Right lobe of liver (tissue), 4 donors: ENCODE measurements at regions not wholly inside any gene's neighbourhood (a gene's known extent, or its start where the extent isn't known, plus 50 kb on each side); places are given as distances from the start of the nearest gene placed in this dataset.
"Not testable (repeated sequence)": the region's sequence is repeated elsewhere in the genome, so short reads cannot be mapped to it uniquely, and the experiment has no call there.

ENCODE experiments used
- CTCF ChIP-seq, 4 donors: fragments of 200-600 bp in 3 of 4; fragments of 450-650 bp in 1 of 4; IDR thresholded peaks; one replicate each; pipeline versions ENCODE4 v1.5.1 to v1.8.0; 2016 to 2022; ENCODE audit warnings: antibody characterized with exemption in 4 of 4, mild to moderate bottlenecking in 2 of 4
- POLR2A ChIP-seq: fragments of 450-650 bp; IDR thresholded peaks from one replicate; pipeline ENCODE4 v1.6.1; 2017; ENCODE audit warnings: antibody characterized with exemption, mild to moderate bottlenecking
- donor health status: DM: no; HTN: no; CAD: no.
- donor health status: DM: no; HTN: no; CAD: no.
- donor health status: DM: no; HTN: yes; CAD: no.

- not testable (repeated sequence) for TF ChIP-seq CTCF (IDR thresholded peaks at IDR 0.05); POLR2A
Observed at GRCh38 chr4:112750749-112751148, 113.8 kb downstream of the LARP7 start.
